Natural killer cell treated with Interleukin-12 subunit alpha and Interleukin-12 subunit beta and Interleukin-15 and Interleukin-18, amount 100 ng/mL, for 72 hours (primary cell): ENCODE measurements at regions not wholly inside any gene's neighbourhood (a gene's known extent, or its start where the extent isn't known, plus 50 kb on each side); places are given as distances from the start of the nearest gene placed in this dataset.
A peak's percentile ranks its signal among the peaks of the same experiment; 100 is the strongest.

Experiments used
- ATAC-seq, 2 donors: fragments of 150-1000 bp; cut with Tn5 transposase in 1 of 2; sonication (Bioruptor Pico), chemical (Tn5 transposase) in 1 of 2; 2 replicates each; pipeline ENCODE4 v1.10.0; 2021
- DNase-seq: peaks from one replicate; pipeline ENCODE4 v3.0.0; 2022; ENCODE audit warnings: low spot score
- H3K27ac Mint-ChIP-seq, 2 donors: 1 replicate in 1 of 2; 2 replicates in 1 of 2; pipeline ENCODE4 v1.8.0; 2022; ENCODE audit warnings: mixed read lengths in 2 of 2, mild to moderate bottlenecking in 1 of 2, moderate library complexity in 1 of 2
- H3K27me3 Mint-ChIP-seq, 2 donors: 1 replicate in 1 of 2; 2 replicates in 1 of 2; pipeline ENCODE4 v1.8.0; 2022; ENCODE audit warnings: mixed read lengths in 2 of 2
- H3K36me3 Mint-ChIP-seq: one replicate; pipeline ENCODE4 v1.8.0; 2022; ENCODE audit warnings: mixed read lengths
- H3K4me1 Mint-ChIP-seq, 2 donors: 1 replicate in 1 of 2; 2 replicates in 1 of 2; pipeline ENCODE4 v1.8.0; 2022; ENCODE audit warnings: low read depth in 2 of 2, mixed read lengths in 2 of 2, mild to moderate bottlenecking in 1 of 2
- H3K4me3 Mint-ChIP-seq: one replicate; pipeline ENCODE4 v1.8.0; 2022; ENCODE audit warnings: mixed read lengths
- H3K9me3 Mint-ChIP-seq: 2 replicates; pipeline ENCODE4 v1.8.0; 2022; ENCODE audit warnings: mixed read lengths

- no peaks in the 10 kb centered on the region for H3K4me1 Mint-ChIP-seq
- H3K27me3 Mint-ChIP-seq, result no peaks in the 10 kb centered on the region
- no peak overlapping the region for H3K27ac Mint-ChIP-seq
- DNase-seq (no peak), ATAC-seq (no peak)
- H3K4me3 Mint-ChIP-seq, result no peak overlapping the region
- H3K9me3 Mint-ChIP-seq, result no peaks in the 10 kb centered on the region
- no peaks in the 10 kb centered on the region for H3K36me3 Mint-ChIP-seq
These were observed 107.1 kb upstream of the POU3F3 start for GRCh38 chr2:104746858-104747257.

GRCh38 chr2:104749856-104750460 is 104.0 kb upstream of the POU3F3 start:
- peaks cover 0 to 4% of the 10 kb centered on the region in 2 donors for H3K27me3 Mint-ChIP-seq
- no peaks in the 10 kb centered on the region for H3K4me1 Mint-ChIP-seq
- DNase-seq (no peak), ATAC-seq (peak; percentile 15 to 43)
- H3K36me3 Mint-ChIP-seq, result no peaks in the 10 kb centered on the region
- H3K4me3 Mint-ChIP-seq, result no peak overlapping the region
- H3K9me3 Mint-ChIP-seq, result no peaks in the 10 kb centered on the region
- no peak overlapping the region for H3K27ac Mint-ChIP-seq

- Mint-ChIP-seq H3K36me3 (no peaks in the 10 kb centered on the region), H3K4me1 (no peaks in the 10 kb centered on the region), H3K9me3 (no peaks in the 10 kb centered on the region), H3K4me3 (no peak overlapping the region), H3K27me3 (peaks cover 10 to 13% of the 10 kb centered on the region in 2 donors), H3K27ac (no peak overlapping the region)
- DNase-seq, result no peak
- ATAC-seq, result no peak
These were observed 101.4 kb upstream of the POU3F3 start for GRCh38 chr2:104752504-104752903.

- DNase-seq (no peak), ATAC-seq (peak in 1 of 2 donors; percentile 15)
- H3K4me3 Mint-ChIP-seq, result no peak overlapping the region
- no peaks in the 10 kb centered on the region for H3K9me3 Mint-ChIP-seq
- H3K36me3 Mint-ChIP-seq, result no peaks in the 10 kb centered on the region
- no peaks in the 10 kb centered on the region for H3K4me1 Mint-ChIP-seq
- H3K27ac Mint-ChIP-seq, result no peak overlapping the region
- H3K27me3 Mint-ChIP-seq, result peaks cover 10 to 13% of the 10 kb centered on the region in 2 donors
These were observed 98.7 kb upstream of the POU3F3 start for GRCh38 chr2:104755026-104755878.

GRCh38 chr2:104756118-104756517 is 97.8 kb upstream of the POU3F3 start:
- ATAC-seq, result no peak
- no peaks in the 10 kb centered on the region for H3K9me3 Mint-ChIP-seq
- H3K4me1 Mint-ChIP-seq, result no peaks in the 10 kb centered on the region
- no peaks in the 10 kb centered on the region for H3K36me3 Mint-ChIP-seq
- peaks cover 14 to 22% of the 10 kb centered on the region in 2 donors for H3K27me3 Mint-ChIP-seq
- H3K27ac Mint-ChIP-seq, result no peak overlapping the region
- DNase-seq, result no peak
- H3K4me3 Mint-ChIP-seq, result no peak overlapping the region

GRCh38 chr2:104757056-104757455 is 96.9 kb upstream of the POU3F3 start:
- Mint-ChIP-seq H3K27me3 (peaks cover 14 to 24% of the 10 kb centered on the region in 2 donors), H3K9me3 (no peaks in the 10 kb centered on the region), H3K36me3 (no peaks in the 10 kb centered on the region), H3K27ac (no peak overlapping the region), H3K4me3 (no peak overlapping the region), H3K4me1 (no peaks in the 10 kb centered on the region)
- no peak for ATAC-seq
- no peak for DNase-seq

- no peaks in the 10 kb centered on the region for H3K4me1 Mint-ChIP-seq
- no peak overlapping the region for H3K27ac Mint-ChIP-seq
- no peak overlapping the region for H3K4me3 Mint-ChIP-seq
- ATAC-seq (peak in 1 of 2 donors; percentile 34), DNase-seq (no peak)
- no peaks in the 10 kb centered on the region for H3K36me3 Mint-ChIP-seq
- peaks cover 14 to 24% of the 10 kb centered on the region in 2 donors for H3K27me3 Mint-ChIP-seq
- no peaks in the 10 kb centered on the region for H3K9me3 Mint-ChIP-seq
These were observed 95.7 kb upstream of the POU3F3 start for GRCh38 chr2:104758199-104758620.

GRCh38 chr2:104762031-104762430 is 91.9 kb upstream of the POU3F3 start:
- H3K27ac Mint-ChIP-seq, result no peak overlapping the region
- H3K4me3 Mint-ChIP-seq, result no peak overlapping the region
- no peak for DNase-seq
- H3K27me3 Mint-ChIP-seq, result peaks cover 9 to 10% of the 10 kb centered on the region in 2 donors
- H3K9me3 Mint-ChIP-seq, result no peaks in the 10 kb centered on the region
- H3K36me3 Mint-ChIP-seq, result no peaks in the 10 kb centered on the region
- no peak for ATAC-seq
- no peaks in the 10 kb centered on the region for H3K4me1 Mint-ChIP-seq

GRCh38 chr2:104766683-104767082 is 87.2 kb upstream of the POU3F3 start:
- Mint-ChIP-seq H3K9me3 (peaks cover 2% of the 10 kb centered on the region), H3K27ac (no peak overlapping the region), H3K36me3 (no peaks in the 10 kb centered on the region), H3K27me3 (peaks cover 10 to 18% of the 10 kb centered on the region in 2 donors), H3K4me3 (no peak overlapping the region), H3K4me1 (no peaks in the 10 kb centered on the region)
- ATAC-seq (no peak), DNase-seq (no peak)

GRCh38 chr2:104768694-104769093 is 85.2 kb upstream of the POU3F3 start:
- Mint-ChIP-seq H3K4me1 (no peaks in the 10 kb centered on the region), H3K9me3 (peaks cover 2% of the 10 kb centered on the region), H3K4me3 (no peak overlapping the region), H3K36me3 (no peaks in the 10 kb centered on the region), H3K27ac (no peak overlapping the region), H3K27me3 (peaks cover 15 to 26% of the 10 kb centered on the region in 2 donors)
- ATAC-seq, result no peak
- no peak for DNase-seq

- no peak overlapping the region for H3K4me3 Mint-ChIP-seq
- ATAC-seq (no peak), DNase-seq (no peak)
- no peaks in the 10 kb centered on the region for H3K4me1 Mint-ChIP-seq
- H3K36me3 Mint-ChIP-seq, result no peaks in the 10 kb centered on the region
- H3K27ac Mint-ChIP-seq, result no peak overlapping the region
- peaks cover 2% of the 10 kb centered on the region for H3K9me3 Mint-ChIP-seq
- peaks cover 15 to 26% of the 10 kb centered on the region in 2 donors for H3K27me3 Mint-ChIP-seq
These were observed 84.8 kb upstream of the POU3F3 start for GRCh38 chr2:104769096-104769495.

GRCh38 chr2:104772996-104773395 is 80.9 kb upstream of the POU3F3 start:
- H3K27ac Mint-ChIP-seq, result no peak overlapping the region

GRCh38 chr2:104774631-104775030 is 79.3 kb upstream of the POU3F3 start:
- no peak for ATAC-seq
- Mint-ChIP-seq H3K27me3 (peaks cover 17 to 32% of the 10 kb centered on the region in 2 donors), H3K27ac (no peak overlapping the region), H3K4me1 (no peaks in the 10 kb centered on the region), H3K4me3 (no peak overlapping the region), H3K36me3 (no peaks in the 10 kb centered on the region), H3K9me3 (peaks cover 2% of the 10 kb centered on the region)
- DNase-seq, result no peak

More at GRCh38 chr2:104772996-104773395, 80.9 kb upstream of the POU3F3 start:
- Mint-ChIP-seq H3K36me3 (no peaks in the 10 kb centered on the region), H3K9me3 (peaks cover 2% of the 10 kb centered on the region), H3K4me1 (no peaks in the 10 kb centered on the region), H3K4me3 (no peak overlapping the region), H3K27me3 (peaks cover 17 to 38% of the 10 kb centered on the region in 2 donors)
- ATAC-seq (no peak), DNase-seq (no peak)

GRCh38 chr2:104777721-104778120 is 76.2 kb upstream of the POU3F3 start:
- H3K27me3 Mint-ChIP-seq, result peaks cover 13 to 22% of the 10 kb centered on the region in 2 donors
- DNase-seq, result no peak
- no peak overlapping the region for H3K4me3 Mint-ChIP-seq

More at GRCh38 chr2:104777721-104778120, 76.2 kb upstream of the POU3F3 start:
- no peak for ATAC-seq
- no peak overlapping the region for H3K27ac Mint-ChIP-seq
- no peaks in the 10 kb centered on the region for H3K9me3 Mint-ChIP-seq
- H3K36me3 Mint-ChIP-seq, result no peaks in the 10 kb centered on the region
- H3K4me1 Mint-ChIP-seq, result no peaks in the 10 kb centered on the region
